Peyer's patch (tissue), 4 donors: ENCODE measurements at regions not wholly inside any gene's neighbourhood (a gene's known extent, or its start where the extent isn't known, plus 50 kb on each side); places are given as distances from the start of the nearest gene placed in this dataset.

Source experiments
- DNase-seq, 3 donors: peaks; one replicate each; pipeline ENCODE4 v3.0.0-alpha.2; 2017 to 2019
- H3K27ac ChIP-seq, 4 donors: fragments of 200-600 bp; sonication (generic); one replicate each; pipeline ENCODE4 v1.5.1; 2016 to 2019
- H3K27me3 ChIP-seq, 2 donors: fragments of 200-600 bp; sonication (generic); one replicate each; pipeline ENCODE4 v1.5.1; 2019
- H3K36me3 ChIP-seq, 3 donors: fragments of 200-600 bp; sonication (generic); one replicate each; pipeline ENCODE4 v1.5.1; 2016 to 2019
- H3K4me1 ChIP-seq, 4 donors: fragments of 200-600 bp; sonication (generic); one replicate each; pipeline ENCODE4 v1.5.1; 2016 to 2019
- H3K4me3 ChIP-seq, 4 donors: fragments of 200-600 bp; sonication (generic); 1 replicate in 3 of 4; 2 replicates in 1 of 4; pipeline ENCODE4 v1.5.1; 2016 to 2019; ENCODE audit warnings: mild to moderate bottlenecking in 1 of 4
- H3K9me3 ChIP-seq, 4 donors: fragments of 200-600 bp; sonication (generic); one replicate each; pipeline ENCODE4 v1.5.1; 2016 to 2019; ENCODE audit warnings: mild to moderate bottlenecking in 1 of 4
- CTCF ChIP-seq, 6 experiments: fragments of 450-650 bp in 4 of 6; fragments of 200-600 bp in 2 of 6; sonication (generic) in 1 of 6; IDR thresholded peaks; one replicate each; pipeline ENCODE4 v1.5.1; 2017 to 2019; ENCODE audit warnings: antibody characterized with exemption in 6 of 6, mild to moderate bottlenecking in 3 of 6, moderate library complexity in 1 of 6
- POLR2A ChIP-seq, 2 donors: fragments of 450-650 bp; IDR thresholded peaks; one replicate each; pipeline ENCODE4 v1.5.1; 2017; ENCODE audit warnings: antibody characterized with exemption in 2 of 2, mild to moderate bottlenecking in 2 of 2, moderate library complexity in 2 of 2

DNA sequence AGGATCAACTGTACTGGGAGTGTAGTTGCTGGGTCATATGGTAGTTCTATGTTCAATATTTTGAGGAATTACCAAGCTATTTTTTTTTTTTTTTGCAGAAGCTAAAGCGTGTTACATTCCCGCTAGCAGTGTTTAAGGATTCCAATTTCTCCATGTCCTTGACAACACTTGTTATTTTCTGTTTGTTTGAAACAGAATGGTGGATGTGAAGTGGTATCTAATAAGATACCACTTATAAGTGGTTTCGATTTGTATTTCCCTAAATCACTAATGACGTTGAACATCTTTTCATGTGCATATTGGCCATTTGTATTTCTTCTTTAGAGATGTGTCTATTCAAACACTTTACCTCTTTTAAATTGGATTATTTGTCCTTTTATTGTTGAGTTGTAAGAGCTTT lies 112.2 kb downstream of the DISP1 start:
- H3K27me3 ChIP-seq = no peaks in the 10 kb centered on the region
- TF ChIP-seq CTCF (IDR thresholded peaks at IDR 0.05) (no peak), POLR2A (IDR thresholded peaks at IDR 0.05) (no peak)
- H3K27ac ChIP-seq = no peak overlapping the region
- no peaks in the 10 kb centered on the region for H3K36me3 ChIP-seq
- peaks cover 0 to 4% (median 0%) of the 10 kb centered on the region in 4 donors for H3K4me1 ChIP-seq
- no peak for DNase-seq
- H3K4me3 ChIP-seq = no peak overlapping the region
- H3K9me3 ChIP-seq = no peaks in the 10 kb centered on the region

GRCh38 chr1:222928212-222928611 lies 113.4 kb downstream of the DISP1 start:
- no peaks in the 10 kb centered on the region for H3K36me3 ChIP-seq
- no peak overlapping the region for H3K27ac ChIP-seq
- H3K27me3 ChIP-seq = no peaks in the 10 kb centered on the region
- no peaks in the 10 kb centered on the region for H3K9me3 ChIP-seq
- peaks cover 0 to 4% (median 0%) of the 10 kb centered on the region in 4 donors for H3K4me1 ChIP-seq
- H3K4me3 ChIP-seq = peak overlapping the region in 1 of 4 donors; percentile 10
- TF ChIP-seq CTCF (IDR thresholded peaks at IDR 0.05) (no peak), POLR2A (IDR thresholded peaks at IDR 0.05) (no peak)
- DNase-seq = no peak

DNA sequence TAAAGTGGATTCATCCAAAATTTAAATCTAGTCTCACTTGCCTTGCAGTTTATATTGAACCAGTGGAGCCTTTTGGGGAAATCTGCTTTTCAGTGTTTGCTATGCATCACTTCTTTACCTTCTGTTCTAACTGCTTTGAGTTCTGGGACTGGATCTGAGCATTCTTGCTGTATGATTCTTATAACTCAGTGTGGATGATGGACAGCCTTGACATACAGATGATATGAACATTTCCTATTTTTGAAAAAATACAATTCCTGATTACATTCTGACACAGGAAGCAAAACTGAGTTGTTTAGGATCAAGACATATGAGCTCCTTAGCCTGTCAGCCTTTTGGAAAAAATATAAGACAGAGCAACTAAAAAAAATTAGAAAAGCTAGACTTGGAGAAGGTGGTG lies 115.2 kb downstream of the DISP1 start:
- Histone ChIP-seq H3K27me3 (no peaks in the 10 kb centered on the region), H3K36me3 (no peaks in the 10 kb centered on the region), H3K4me3 (no peak overlapping the region), H3K27ac (no peak overlapping the region), H3K4me1 (peaks cover 0 to 4% (median 0%) of the 10 kb centered on the region in 4 donors), H3K9me3 (no peaks in the 10 kb centered on the region)
- TF ChIP-seq POLR2A (IDR thresholded peaks at IDR 0.05) = no peak
- no peak for DNase-seq

DNA sequence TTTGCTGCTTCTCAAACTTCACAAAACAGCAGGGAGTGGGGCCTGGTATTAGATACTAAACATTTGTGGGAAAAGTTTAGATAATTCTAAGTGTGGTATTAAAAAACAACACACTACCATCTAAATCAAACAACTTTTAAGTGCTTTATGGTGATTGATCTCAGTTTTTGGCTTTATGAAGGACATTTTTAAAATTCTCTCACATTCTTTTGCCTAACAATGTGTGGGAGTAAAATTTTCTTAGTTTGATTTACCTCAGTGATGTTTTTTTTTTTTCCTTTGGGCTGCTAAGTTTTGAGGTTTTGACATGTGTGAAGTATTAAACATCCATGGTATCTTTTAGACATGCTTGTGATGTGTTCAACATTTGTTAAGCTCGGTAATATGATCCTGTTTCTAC lies 116.2 kb downstream of the DISP1 start:
- Histone ChIP-seq H3K9me3 (no peaks in the 10 kb centered on the region), H3K36me3 (no peaks in the 10 kb centered on the region), H3K27ac (no peak overlapping the region), H3K27me3 (no peaks in the 10 kb centered on the region), H3K4me1 (peaks cover 0 to 4% (median 0%) of the 10 kb centered on the region in 4 donors), H3K4me3 (no peak overlapping the region)
- TF ChIP-seq POLR2A (IDR thresholded peaks at IDR 0.05) (no peak), CTCF (IDR thresholded peaks at IDR 0.05) (no peak)
- DNase-seq = no peak

GRCh38 chr1:222933273-222933672 lies 118.4 kb downstream of the DISP1 start:
- H3K27ac ChIP-seq = no peak overlapping the region
- DNase-seq = no peak
- no peak for TF ChIP-seq CTCF (IDR thresholded peaks at IDR 0.05)
- no peak overlapping the region for H3K4me3 ChIP-seq
- H3K4me1 ChIP-seq = no peaks in the 10 kb centered on the region
- H3K9me3 ChIP-seq = no peaks in the 10 kb centered on the region
- H3K27me3 ChIP-seq = no peaks in the 10 kb centered on the region
- no peaks in the 10 kb centered on the region for H3K36me3 ChIP-seq

DNA sequence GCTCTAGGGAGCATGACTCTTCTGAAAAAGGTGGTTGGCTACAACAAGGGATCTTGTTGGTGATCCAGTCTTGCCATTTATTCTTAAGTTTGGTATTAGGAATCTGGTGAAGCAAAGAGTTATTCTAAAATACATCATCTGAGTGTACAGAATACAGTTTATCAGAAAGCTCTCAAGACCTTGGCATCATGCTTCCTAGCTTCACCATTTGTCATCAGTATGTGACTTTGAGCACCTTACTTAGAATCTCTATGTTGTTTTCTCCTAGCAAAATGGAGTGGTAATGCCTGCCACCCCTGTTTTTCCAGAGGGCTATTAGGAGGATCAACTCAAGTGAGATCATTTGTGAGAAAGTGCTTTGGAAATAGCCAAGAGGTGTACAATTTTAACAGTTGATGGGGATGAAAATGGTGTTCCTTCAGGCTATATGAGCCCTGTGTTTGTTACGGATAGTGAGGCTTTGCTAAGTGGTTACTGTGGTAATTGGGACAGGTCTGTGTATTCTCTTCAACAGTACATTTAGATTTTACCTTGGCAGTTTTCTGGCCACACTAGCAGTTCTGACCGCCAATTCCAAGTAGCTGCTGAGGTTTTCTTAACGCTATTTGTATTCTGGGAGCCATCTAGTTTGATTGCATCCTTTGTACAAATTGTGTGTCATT lies 120.5 kb downstream of the DISP1 start:
- no peaks in the 10 kb centered on the region for H3K4me1 ChIP-seq
- DNase-seq = no peak
- no peak for TF ChIP-seq CTCF (IDR thresholded peaks at IDR 0.05)
- no peak for TF ChIP-seq POLR2A (IDR thresholded peaks at IDR 0.05)
- no peaks in the 10 kb centered on the region for H3K9me3 ChIP-seq
- H3K27ac ChIP-seq = no peak overlapping the region
- no peaks in the 10 kb centered on the region for H3K27me3 ChIP-seq
- H3K36me3 ChIP-seq = no peaks in the 10 kb centered on the region
- no peak overlapping the region for H3K4me3 ChIP-seq
